HEK293 (cell line): ENCODE measurements at regions not wholly inside any gene's neighbourhood (a gene's known extent, or its start where the extent isn't known, plus 50 kb on each side); places are given as distances from the start of the nearest gene placed in this dataset.

Source experiments
- CTCF ChIA-PET: fragments of 350-600 bp; formaldehyde crosslinking; extraction: SDS; loops from one replicate; lab custom pipeline; 2021; ENCODE audit warnings: antibody characterized with exemption; lab: Yijun Ruan, JAX
- POLR2A ChIA-PET: fragments of 300-600 bp; formaldehyde crosslinking; extraction: SDS; loops from one replicate; lab custom pipeline; 2020; ENCODE audit warnings: antibody characterized with exemption, inconsistent platforms; lab: Yijun Ruan, JAX
- H3K27ac ChIP-seq: fragments of 200-500 bp; sonication (Bioruptor generic); 2 replicates; pipeline ENCODE4 v1.5.1; 2014; ENCODE audit warnings: low read depth, low read length, control low read depth, inconsistent platforms; ENCODE audit errors: extremely low read depth
- H3K36me3 ChIP-seq, 2 experiments: fragments of 200-500 bp in 1 of 2; sonication (Bioruptor generic) in 1 of 2; 1 replicate in 1 of 2; 2 replicates in 1 of 2; pipeline ENCODE4 v1.5.1; 2014 to 2017; ENCODE audit warnings: inconsistent platforms in 2 of 2, low read length in 2 of 2; ENCODE audit not compliant: control insufficient read depth in 2 of 2, insufficient read depth in 1 of 2
- H3K4me1 ChIP-seq: fragments of 200-500 bp; sonication (Bioruptor generic); 2 replicates; pipeline ENCODE4 v1.5.1; 2014; ENCODE audit warnings: mild to moderate bottlenecking, low read length, inconsistent platforms; ENCODE audit not compliant: control insufficient read depth, insufficient read depth
- H3K4me3 ChIP-seq: 2 replicates; pipeline ENCODE4 v1.5.1; 2011; ENCODE audit warnings: low read depth, mild to moderate bottlenecking, control low read depth, low read length, moderate library complexity
- H3K9me3 ChIP-seq: fragments of 200-500 bp; sonication (Bioruptor generic); 2 replicates; pipeline ENCODE4 v1.5.1; 2014; ENCODE audit warnings: low read depth, low read length, inconsistent platforms; ENCODE audit not compliant: control insufficient read depth, insufficient read depth
- GLIS2 ChIP-seq: fragments of 450-650 bp; formaldehyde crosslinking; IDR thresholded peaks from 2 replicates; pipeline ENCODE4 v1.5.1; 2016; ENCODE audit warnings: missing biosample characterization, missing genetic modification characterization
- YY1 ChIP-seq: fragments of 450-650 bp; formaldehyde crosslinking; IDR thresholded peaks from 2 replicates; pipeline ENCODE4 v1.5.1; 2018; ENCODE audit warnings: missing biosample characterization, missing genetic modification characterization
- ZNF112 ChIP-seq: fragments of 450-650 bp; formaldehyde crosslinking; IDR thresholded peaks from 2 replicates; pipeline ENCODE4 v1.5.0; 2017; ENCODE audit warnings: missing biosample characterization, missing genetic modification characterization
- ZNF157 ChIP-seq: fragments of 450-650 bp; formaldehyde crosslinking; IDR thresholded peaks from 2 replicates; pipeline ENCODE4 v1.5.1; 2016; ENCODE audit warnings: missing biosample characterization, missing genetic modification characterization
- ZNF175 ChIP-seq: fragments of 450-650 bp; formaldehyde crosslinking; IDR thresholded peaks from 2 replicates; pipeline ENCODE4 v1.5.1; 2016; ENCODE audit warnings: missing biosample characterization, missing genetic modification characterization
- ZNF19 ChIP-seq: fragments of 450-650 bp; formaldehyde crosslinking; IDR thresholded peaks from 2 replicates; pipeline ENCODE4; 2016; ENCODE audit warnings: missing biosample characterization, missing genetic modification characterization, low read depth
- ZNF302 ChIP-seq: fragments of 450-650 bp; formaldehyde crosslinking; IDR thresholded peaks from 2 replicates; pipeline ENCODE4 v1.5.1; 2016; ENCODE audit warnings: missing biosample characterization, missing genetic modification characterization, low read depth
- ZNF37A ChIP-seq: fragments of 450-650 bp; IDR thresholded peaks from 2 replicates; pipeline ENCODE4 v1.5.1; 2018; ENCODE audit warnings: missing biosample characterization, missing genetic modification characterization
- ZNF394 ChIP-seq: fragments of 450-650 bp; formaldehyde crosslinking; IDR thresholded peaks from 2 replicates; pipeline ENCODE4 v1.5.1; 2016; ENCODE audit warnings: missing biosample characterization, missing genetic modification characterization, mild to moderate bottlenecking, moderate library complexity, borderline replicate concordance
- ZNF544 ChIP-seq: fragments of 450-650 bp; formaldehyde crosslinking; IDR thresholded peaks from 2 replicates; pipeline ENCODE4 v1.5.0; 2017; ENCODE audit warnings: missing biosample characterization, missing genetic modification characterization
- ZNF549 ChIP-seq: fragments of 450-650 bp; IDR thresholded peaks from 2 replicates; pipeline ENCODE4 v1.5.1; 2018; ENCODE audit warnings: missing biosample characterization, missing genetic modification characterization, mild to moderate bottlenecking, inconsistent platforms, moderate library complexity
- ZNF600 ChIP-seq: fragments of 450-650 bp; formaldehyde crosslinking; IDR thresholded peaks from 2 replicates; pipeline ENCODE4 v1.5.1; 2016; ENCODE audit warnings: missing biosample characterization, missing genetic modification characterization
- ZNF670 ChIP-seq: fragments of 450-650 bp; formaldehyde crosslinking; IDR thresholded peaks from 2 replicates; pipeline ENCODE4 v1.5.1; 2016; ENCODE audit warnings: missing biosample characterization, missing genetic modification characterization, low read depth
- ZNF701 ChIP-seq: fragments of 450-650 bp; formaldehyde crosslinking; IDR thresholded peaks from 2 replicates; pipeline ENCODE4 v1.5.1; 2016; ENCODE audit warnings: missing biosample characterization, missing genetic modification characterization
- ZNF707 ChIP-seq: fragments of 450-650 bp; formaldehyde crosslinking; IDR thresholded peaks from 2 replicates; pipeline ENCODE4 v1.5.1; 2016; ENCODE audit warnings: missing biosample characterization, missing genetic modification characterization
- TF ChIP-seq, protein P1 (sequence below): fragments of 450-650 bp; formaldehyde crosslinking; optimal IDR thresholded peaks from 2 replicates; pipeline ENCODE3; 2016; ENCODE audit warnings: missing biosample characterization, mild to moderate bottlenecking, missing genetic modification characterization
- TF ChIP-seq, protein P2 (sequence below): fragments of 450-650 bp; formaldehyde crosslinking; IDR thresholded peaks from 2 replicates; pipeline ENCODE4 v1.5.1; 2016; ENCODE audit warnings: missing biosample characterization, missing genetic modification characterization
- TF ChIP-seq, protein P3 (sequence below): fragments of 450-650 bp; formaldehyde crosslinking; IDR thresholded peaks from 2 replicates; pipeline ENCODE4 v1.5.1; 2016; ENCODE audit warnings: missing biosample characterization, missing genetic modification characterization
- TF ChIP-seq, protein P4 (sequence below): fragments of 450-650 bp; formaldehyde crosslinking; IDR thresholded peaks from 2 replicates; pipeline ENCODE4 v1.5.1; 2016; ENCODE audit warnings: missing biosample characterization, missing genetic modification characterization
- TF ChIP-seq, protein P5 (sequence below): fragments of 450-650 bp; formaldehyde crosslinking; IDR thresholded peaks from 2 replicates; pipeline ENCODE4 v1.5.1; 2016; ENCODE audit warnings: missing biosample characterization, missing genetic modification characterization

DNA sequence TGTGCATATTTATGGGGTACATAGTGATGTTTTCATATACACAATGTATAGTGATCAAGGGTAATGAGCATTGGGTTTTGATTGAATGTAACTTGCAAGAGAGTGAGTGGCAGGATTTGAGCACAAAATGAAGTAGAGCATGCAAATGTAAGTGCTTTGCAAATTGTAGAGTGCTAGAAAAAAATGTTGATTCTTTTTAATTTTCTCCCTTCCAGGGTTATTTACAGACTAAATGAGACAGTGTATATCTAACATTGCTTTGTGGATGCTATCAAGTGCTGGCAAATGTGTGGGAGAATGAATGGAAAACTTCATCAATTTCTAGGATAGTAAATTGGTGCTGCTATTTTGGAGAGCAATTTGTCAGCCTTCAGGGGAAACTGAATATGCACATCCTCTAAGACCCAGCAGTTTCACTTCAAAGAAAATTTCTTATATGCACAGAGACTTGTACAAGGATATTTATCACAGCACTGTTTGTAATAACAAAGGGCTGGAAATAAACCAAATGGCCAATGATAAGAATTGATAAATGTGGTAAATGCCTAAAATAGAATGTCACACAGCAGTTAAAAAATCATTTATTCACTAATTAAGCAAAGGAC, 120.6 kb upstream of the PLPP4 start:
- Histone ChIP-seq H3K4me3 (no peak overlapping the region), H3K27ac (no peak overlapping the region), H3K36me3 (no peaks in the 10 kb centered on the region), H3K4me1 (no peaks in the 10 kb centered on the region), H3K9me3 (no peaks in the 10 kb centered on the region)
- POLR2A ChIA-PET = no interaction called here
- CTCF ChIA-PET = interaction anchor here (0.8 to 4.9 kb wide), 16 partner anchors 9 to 728 kb away, joined by 3 to 45 read pairs (median 4); no protein-coding TSS in a partner anchor
- TF ChIP-seq ZNF600 (tag by site-specific recombination) (no peak), ZNF157 (tag by site-specific recombination) (no peak), ZNF19 (tag by site-specific recombination) (no peak), ZNF394 (tag by site-specific recombination) (no peak), ZNF707 (tag by site-specific recombination) (no peak), ZNF302 (tag by site-specific recombination) (no peak), YY1 (no peak), GLIS2 (tag by site-specific recombination) (no peak), ZNF544 (tag by site-specific recombination) (no peak), ZNF37A (no peak), ZNF549 (tag by site-specific recombination) (no peak), ZNF670 (tag by site-specific recombination) (no peak), ZNF701 (no peak), ZNF112 (no peak), ZNF175 (no peak)
- TF ChIP-seq, protein P1, sequence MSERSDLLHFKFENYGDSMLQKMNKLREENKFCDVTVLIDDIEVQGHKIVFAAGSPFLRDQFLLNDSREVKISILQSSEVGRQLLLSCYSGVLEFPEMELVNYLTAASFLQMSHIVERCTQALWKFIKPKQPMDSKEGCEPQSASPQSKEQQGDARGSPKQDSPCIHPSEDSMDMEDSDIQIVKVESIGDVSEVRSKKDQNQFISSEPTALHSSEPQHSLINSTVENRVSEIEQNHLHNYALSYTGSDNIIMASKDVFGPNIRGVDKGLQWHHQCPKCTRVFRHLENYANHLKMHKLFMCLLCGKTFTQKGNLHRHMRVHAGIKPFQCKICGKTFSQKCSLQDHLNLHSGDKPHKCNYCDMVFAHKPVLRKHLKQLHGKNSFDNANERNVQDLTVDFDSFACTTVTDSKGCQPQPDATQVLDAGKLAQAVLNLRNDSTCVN (tag by site-specific recombination) = no peak
- TF ChIP-seq, protein P2, sequence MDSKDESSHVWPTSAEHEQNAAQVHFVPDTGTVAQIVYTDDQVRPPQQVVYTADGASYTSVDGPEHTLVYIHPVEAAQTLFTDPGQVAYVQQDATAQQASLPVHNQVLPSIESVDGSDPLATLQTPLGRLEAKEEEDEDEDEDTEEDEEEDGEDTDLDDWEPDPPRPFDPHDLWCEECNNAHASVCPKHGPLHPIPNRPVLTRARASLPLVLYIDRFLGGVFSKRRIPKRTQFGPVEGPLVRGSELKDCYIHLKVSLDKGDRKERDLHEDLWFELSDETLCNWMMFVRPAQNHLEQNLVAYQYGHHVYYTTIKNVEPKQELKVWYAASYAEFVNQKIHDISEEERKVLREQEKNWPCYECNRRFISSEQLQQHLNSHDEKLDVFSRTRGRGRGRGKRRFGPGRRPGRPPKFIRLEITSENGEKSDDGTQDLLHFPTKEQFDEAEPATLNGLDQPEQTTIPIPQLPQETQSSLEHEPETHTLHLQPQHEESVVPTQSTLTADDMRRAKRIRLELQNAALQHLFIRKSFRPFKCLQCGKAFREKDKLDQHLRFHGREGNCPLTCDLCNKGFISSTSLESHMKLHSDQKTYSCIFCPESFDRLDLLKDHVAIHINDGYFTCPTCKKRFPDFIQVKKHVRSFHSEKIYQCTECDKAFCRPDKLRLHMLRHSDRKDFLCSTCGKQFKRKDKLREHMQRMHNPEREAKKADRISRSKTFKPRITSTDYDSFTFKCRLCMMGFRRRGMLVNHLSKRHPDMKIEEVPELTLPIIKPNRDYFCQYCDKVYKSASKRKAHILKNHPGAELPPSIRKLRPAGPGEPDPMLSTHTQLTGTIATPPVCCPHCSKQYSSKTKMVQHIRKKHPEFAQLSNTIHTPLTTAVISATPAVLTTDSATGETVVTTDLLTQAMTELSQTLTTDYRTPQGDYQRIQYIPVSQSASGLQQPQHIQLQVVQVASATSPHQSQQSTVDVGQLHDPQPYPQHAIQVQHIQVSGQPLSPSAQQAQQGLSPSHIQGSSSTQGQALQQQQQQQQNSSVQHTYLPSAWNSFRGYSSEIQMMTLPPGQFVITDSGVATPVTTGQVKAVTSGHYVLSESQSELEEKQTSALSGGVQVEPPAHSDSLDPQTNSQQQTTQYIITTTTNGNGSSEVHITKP (tag by site-specific recombination) = no peak
- TF ChIP-seq, protein P3, sequence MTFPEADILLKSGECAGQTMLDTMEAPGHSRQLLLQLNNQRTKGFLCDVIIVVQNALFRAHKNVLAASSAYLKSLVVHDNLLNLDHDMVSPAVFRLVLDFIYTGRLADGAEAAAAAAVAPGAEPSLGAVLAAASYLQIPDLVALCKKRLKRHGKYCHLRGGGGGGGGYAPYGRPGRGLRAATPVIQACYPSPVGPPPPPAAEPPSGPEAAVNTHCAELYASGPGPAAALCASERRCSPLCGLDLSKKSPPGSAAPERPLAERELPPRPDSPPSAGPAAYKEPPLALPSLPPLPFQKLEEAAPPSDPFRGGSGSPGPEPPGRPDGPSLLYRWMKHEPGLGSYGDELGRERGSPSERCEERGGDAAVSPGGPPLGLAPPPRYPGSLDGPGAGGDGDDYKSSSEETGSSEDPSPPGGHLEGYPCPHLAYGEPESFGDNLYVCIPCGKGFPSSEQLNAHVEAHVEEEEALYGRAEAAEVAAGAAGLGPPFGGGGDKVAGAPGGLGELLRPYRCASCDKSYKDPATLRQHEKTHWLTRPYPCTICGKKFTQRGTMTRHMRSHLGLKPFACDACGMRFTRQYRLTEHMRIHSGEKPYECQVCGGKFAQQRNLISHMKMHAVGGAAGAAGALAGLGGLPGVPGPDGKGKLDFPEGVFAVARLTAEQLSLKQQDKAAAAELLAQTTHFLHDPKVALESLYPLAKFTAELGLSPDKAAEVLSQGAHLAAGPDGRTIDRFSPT (tag by site-specific recombination) = no peak
- TF ChIP-seq, protein P4, sequence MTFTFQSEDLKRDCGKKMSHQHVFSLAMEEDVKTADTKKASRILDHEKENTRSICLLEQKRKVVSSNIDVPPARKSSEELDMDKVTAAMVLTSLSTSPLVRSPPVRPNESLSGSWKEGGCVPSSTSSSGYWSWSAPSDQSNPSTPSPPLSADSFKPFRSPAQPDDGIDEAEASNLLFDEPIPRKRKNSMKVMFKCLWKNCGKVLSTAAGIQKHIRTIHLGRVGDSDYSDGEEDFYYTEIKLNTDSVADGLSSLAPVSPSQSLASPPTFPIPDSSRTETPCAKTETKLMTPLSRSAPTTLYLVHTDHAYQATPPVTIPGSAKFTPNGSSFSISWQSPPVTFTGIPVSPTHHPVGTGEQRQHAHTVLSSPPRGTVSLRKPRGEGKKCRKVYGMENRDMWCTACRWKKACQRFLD = no peak
- TF ChIP-seq, protein P5, sequence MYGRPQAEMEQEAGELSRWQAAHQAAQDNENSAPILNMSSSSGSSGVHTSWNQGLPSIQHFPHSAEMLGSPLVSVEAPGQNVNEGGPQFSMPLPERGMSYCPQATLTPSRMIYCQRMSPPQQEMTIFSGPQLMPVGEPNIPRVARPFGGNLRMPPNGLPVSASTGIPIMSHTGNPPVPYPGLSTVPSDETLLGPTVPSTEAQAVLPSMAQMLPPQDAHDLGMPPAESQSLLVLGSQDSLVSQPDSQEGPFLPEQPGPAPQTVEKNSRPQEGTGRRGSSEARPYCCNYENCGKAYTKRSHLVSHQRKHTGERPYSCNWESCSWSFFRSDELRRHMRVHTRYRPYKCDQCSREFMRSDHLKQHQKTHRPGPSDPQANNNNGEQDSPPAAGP = no peak
